Retina (tissue), 1 donor: ENCODE measurements at regions not wholly inside any gene's neighbourhood (a gene's known extent, or its start where the extent isn't known, plus 50 kb on each side); places are given as distances from the start of the nearest gene placed in this dataset.

Experiments
- DNase-seq: peaks from one replicate; pipeline ENCODE4 v3.0.0-alpha.2; 2016

GRCh38 chr1:37130221-37130948, 96.1 kb upstream of the GRIK3 start:
- DNase-seq: no peak

GRCh38 chr1:37131281-37131680, 97.0 kb upstream of the GRIK3 start:
- no peak for DNase-seq

GRCh38 chr1:37133276-37134145, 99.2 kb upstream of the GRIK3 start:
- peak; percentile 46 for DNase-seq

DNA sequence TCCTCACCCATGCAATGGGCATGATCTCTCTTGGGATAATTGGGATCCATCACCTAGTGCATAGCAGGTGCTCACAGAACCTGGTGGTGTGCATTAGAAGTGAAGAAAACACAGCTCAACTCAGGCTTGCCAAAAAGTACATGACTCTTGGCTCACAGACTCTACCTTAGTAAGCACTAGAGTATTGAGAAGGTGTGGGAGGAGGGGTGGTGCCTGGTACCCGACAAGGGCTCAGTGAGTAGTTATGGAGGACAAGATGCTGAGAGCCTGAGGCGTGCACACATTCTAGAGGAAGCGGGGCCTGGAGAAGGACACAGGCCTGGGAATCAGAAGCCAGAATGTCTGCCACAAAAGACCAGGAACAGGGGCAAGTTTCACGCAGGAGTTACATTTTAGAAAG, 100.3 kb upstream of the GRIK3 start:
- no peak for DNase-seq

GRCh38 chr1:37135032-37135431, 100.7 kb upstream of the GRIK3 start:
- no peak for DNase-seq

DNA sequence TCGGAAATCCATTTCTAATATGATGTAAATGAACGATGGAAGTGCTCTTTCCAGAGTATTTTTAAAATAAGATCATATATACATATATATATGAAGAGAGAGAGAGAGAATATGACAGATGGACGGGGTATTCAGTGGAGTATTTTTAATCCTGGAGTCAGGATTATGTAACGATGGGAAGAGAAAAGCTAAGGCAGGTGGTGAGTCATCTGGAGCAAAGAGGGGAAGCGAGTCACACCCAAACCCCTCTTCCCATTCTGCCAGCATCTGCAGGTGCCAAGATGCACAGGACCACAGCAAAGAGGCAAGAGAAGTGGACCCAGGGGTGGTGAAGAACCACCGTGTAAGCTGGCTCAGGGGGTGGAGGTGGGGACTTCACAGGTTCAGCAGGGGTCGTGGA, 102.7 kb upstream of the GRIK3 start:
- DNase-seq: no peak

DNA sequence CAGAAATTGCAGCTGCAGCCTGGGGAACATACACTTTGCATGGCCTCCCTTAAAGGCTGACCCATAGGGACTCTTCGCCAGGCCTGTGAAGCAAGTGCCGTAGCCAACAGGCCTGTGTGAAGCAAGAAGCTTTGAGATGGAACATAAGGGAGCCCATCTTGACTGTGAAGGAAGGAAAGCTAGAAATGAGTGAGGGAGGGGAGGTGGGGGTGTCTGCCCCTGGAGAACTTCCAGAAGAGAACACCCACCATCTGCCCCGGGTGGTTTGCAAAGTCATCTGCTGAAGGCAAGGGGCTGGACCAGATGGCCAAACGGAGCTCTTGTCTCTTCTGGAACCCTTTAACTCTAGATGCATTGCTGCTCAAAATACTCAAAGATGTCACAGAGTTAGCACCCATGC, 103.3 kb upstream of the GRIK3 start:
- DNase-seq: no peak

DNA sequence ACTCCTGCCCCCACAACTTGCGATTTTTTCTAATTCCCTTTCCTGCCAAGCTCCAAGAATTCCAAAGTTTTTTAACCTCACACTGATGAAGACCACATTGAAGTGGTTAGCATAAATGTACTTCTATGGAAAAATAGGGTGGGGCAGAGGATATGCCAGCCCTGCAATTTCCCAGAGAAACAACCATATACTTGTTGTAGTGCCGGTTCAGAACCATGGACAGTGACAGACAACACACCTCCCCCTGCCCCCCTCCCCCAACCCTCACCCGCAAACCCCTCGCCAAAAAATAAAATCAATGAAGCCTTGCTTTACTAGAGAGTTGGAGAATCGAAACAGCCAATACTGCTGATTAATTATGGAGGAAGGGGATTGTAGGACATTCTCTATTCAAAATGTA, 109.5 kb upstream of the GRIK3 start:
- no peak for DNase-seq

DNA sequence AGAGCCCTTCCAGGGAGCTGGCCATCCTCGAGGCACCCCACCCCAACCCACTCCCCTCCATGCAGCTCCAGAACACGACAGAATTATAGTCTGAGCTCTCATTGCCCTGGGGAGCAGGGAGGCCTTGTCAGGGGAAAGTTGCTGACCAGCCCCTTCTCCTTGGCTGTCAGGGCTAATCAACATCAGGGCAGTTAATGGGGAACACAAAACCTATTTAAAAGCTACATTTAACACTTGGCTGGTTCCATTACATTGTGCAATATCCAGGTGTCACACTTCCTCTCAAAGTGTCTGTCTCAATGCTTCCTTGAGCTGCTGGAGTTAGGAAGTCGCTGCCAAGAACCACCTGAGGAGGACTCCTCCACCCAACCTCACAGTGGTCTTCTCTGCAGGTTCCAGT, 111.8 kb upstream of the GRIK3 start:
- peak; percentile 74 for DNase-seq

- DNase-seq: no peak
Observed at GRCh38 chr1:37147392-37147831, 113.1 kb upstream of the GRIK3 start.

- DNase-seq: no peak
Observed at GRCh38 chr1:37147906-37148305, 113.6 kb upstream of the GRIK3 start.

- DNase-seq: no peak
Observed at GRCh38 chr1:37148663-37149062, 114.3 kb upstream of the GRIK3 start.

DNA sequence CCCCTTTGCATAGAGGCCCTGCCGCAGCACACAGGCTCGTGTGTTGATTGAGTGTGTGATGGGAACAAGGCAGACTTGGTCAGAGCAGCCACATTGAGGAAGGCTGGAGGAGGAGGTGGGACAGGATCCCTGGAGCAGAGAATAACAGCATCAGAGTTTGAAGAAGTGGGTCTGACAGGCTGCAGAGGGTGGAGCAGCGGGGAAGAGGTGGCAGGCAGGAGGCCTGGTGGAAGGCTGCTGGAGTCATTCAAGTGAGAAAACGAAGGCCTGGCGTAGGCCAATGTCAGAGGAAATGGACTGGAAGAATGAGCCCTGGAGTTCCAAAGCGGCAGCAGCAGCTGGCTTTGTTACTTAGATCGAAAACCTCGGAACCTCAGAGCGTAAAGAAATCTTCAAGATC, 115.0 kb upstream of the GRIK3 start:
- peak; percentile 90 for DNase-seq

GRCh38 chr1:37150986-37151385, 116.7 kb upstream of the GRIK3 start:
- no peak for DNase-seq

DNA sequence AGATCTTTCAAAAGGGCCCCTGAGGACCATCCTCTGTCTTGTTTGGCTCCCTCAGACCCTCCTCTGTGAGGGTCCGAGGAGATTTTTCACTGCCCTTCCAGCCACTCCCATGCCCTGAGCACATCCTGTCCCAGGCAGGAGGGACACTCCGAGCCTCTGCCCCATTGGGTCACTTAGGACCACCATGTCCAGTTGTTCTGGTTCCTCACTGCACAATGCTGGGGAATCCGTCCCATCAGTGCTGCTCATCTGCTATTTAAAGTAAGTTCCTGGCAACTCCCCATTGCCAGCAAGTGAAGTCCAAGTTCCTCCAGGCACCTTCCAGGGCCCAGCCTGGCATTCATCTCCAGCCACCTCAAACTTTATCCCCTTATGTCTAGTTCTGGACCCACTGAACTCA, 117.5 kb upstream of the GRIK3 start:
- DNase-seq: no peak

DNA sequence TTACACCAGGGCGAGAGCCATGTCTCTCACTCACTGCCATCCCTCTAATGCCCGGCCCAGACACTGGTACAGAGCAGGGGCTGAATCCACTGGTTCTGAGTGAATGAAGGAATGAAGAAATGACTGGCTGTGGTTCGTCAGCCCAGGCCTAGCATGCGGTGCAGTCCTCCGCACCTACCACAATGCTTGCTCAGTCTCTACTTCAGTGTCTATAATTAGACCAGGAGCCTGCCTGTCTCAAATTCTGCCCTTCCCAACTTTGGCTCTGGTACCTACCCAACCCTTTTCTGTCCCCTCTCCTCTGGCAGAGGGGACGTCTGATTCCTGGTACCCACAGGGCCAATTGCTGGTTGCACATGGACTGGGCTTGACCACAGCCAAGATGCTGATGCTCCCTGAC, 118.2 kb upstream of the GRIK3 start:
- DNase-seq: no peak

GRCh38 chr1:37153116-37154100, 119.1 kb upstream of the GRIK3 start:
- DNase-seq: no peak

- no peak for DNase-seq
Observed at GRCh38 chr1:37156646-37157045, 122.3 kb upstream of the GRIK3 start.

DNA sequence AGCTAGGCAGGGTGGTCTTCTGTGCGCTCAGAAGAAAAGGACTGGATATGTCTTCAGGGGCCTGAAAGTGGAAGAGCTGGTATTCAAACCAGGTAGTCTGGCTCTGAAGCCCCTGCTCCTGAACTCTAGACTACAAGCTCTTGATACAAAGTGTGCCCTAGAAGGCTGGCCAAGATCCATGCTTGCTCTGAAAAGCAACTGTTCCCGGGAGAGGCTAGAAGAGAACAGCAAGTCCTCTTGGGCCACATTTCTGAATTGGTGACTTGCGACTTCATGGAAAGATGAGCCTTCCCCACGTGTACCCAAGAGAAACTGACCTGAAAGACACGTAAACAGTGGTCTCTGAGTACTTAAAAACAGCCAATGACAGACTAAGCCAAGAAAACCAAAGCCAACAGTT, 123.3 kb upstream of the GRIK3 start:
- DNase-seq: no peak

- DNase-seq: no peak
Observed at GRCh38 chr1:37158113-37158749, 123.9 kb upstream of the GRIK3 start.

DNA sequence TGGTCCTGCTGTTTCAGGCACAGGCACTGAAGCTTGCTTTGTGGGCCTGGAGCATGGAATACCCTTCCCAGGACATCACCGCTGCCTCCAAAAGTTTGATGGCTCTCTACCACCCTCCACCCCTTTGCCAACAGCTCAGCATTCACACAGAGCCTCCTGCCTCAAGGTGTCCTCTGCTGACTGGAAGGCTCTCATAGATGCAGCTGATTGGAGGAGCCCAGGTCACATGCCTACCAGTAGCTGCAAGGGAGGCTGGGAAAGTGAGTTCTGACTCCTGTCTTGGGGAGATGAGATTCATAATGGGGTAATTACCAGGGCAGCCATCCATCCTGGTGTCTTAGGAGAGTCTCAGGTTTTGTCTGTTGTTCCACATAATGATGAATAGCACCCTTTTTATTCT, 124.8 kb upstream of the GRIK3 start:
- DNase-seq: no peak

GRCh38 chr1:37161171-37161570, 126.9 kb upstream of the GRIK3 start:
- DNase-seq: no peak

DNA sequence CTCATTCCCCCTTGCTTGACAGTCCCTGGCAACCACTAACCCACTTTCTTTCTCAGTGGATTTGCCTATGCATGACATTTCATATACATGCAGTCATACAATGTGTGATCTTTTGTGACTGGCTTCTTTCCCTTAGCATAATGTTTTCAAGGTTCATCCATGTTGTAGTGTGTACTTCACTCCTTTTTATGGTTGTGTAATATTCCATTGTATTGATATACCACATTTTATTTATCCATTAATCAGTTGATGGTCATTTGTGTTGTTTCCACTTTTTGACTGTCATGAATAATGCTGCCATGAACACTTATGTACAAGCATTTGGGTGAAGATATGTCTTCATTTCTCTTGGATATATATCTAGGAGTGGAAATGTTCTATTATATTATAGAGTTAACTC, 127.7 kb upstream of the GRIK3 start:
- no peak for DNase-seq
